Activated T-helper 9 cell treated with anti-CD3 and anti-CD28 coated beads, Interleukin-2, amount 50 U/mL, for 16 hours (primary cell): ENCODE measurements at regions not wholly inside any gene's neighbourhood (a gene's known extent, or its start where the extent isn't known, plus 50 kb on each side); places are given as distances from the start of the nearest gene placed in this dataset.

Source experiments
- DNase-seq: peaks from one replicate; pipeline ENCODE4 v3.0.0-alpha.2; 2020; ENCODE audit warnings: low read depth

GRCh38 chrX:26375346-26375745, 159.4 kb downstream of the MAGEB5 start:
- no peak for DNase-seq

DNA sequence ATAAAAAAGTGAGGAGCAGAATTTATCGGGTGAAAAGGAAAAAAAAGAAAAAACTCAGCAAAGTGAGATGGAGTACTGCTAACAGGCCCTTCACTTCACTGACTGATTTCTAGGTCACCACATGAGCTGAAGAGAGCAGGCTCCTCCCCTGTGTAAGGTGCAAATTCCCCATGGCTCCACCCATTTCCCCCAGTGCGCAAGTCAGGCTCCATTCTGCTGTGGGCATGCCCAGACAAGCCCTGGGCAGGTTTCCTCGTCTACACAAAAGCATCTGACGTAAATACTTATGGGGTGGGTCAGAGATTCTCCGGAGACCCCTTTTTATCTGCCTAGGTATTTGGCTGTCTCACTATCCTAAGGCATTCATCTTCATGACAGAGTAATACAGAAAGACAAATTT, 157.9 kb downstream of the MAGEB5 start:
- DNase-seq, result no peak

DNA sequence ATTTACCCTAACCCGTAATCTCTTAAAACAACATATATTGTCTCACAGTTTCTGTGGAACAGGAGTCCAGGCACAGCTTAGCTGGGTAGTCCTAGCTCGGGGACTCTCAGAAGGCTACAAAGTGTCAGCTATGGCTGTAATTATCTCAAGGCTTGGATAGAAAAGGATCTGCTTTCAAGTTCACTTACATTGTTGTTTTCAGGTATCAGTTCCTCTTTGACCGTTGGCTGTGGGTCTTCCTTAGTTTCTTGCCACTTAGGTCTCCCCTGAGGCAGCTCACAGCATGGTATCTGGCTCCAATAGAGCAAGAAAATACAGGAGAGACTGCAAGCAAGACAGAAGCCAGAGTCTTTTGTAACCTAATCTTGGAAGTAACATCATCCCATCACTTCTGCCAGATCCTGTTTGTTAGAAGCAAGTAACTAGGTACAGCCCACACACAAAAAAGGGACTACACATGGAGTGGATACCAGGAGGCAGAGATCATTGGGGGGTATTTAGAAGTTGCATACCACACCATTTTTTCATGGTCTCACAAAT, 137.0 kb downstream of the MAGEB5 start:
- no peak for DNase-seq

GRCh38 chrX:26347171-26347570, 131.2 kb downstream of the MAGEB5 start:
- DNase-seq, result no peak

GRCh38 chrX:26334232-26334631, 118.3 kb downstream of the MAGEB5 start:
- DNase-seq, result no peak

GRCh38 chrX:26328608-26329319, 112.8 kb downstream of the MAGEB5 start:
- no peak for DNase-seq

GRCh38 chrX:26309262-26309661, 93.3 kb downstream of the MAGEB5 start:
- DNase-seq, result no peak

- DNase-seq, result no peak
Observed at GRCh38 chrX:26295425-26295824, 79.5 kb downstream of the MAGEB5 start.

GRCh38 chrX:26286836-26287235, 70.9 kb downstream of the MAGEB5 start:
- DNase-seq, result no peak
